H1 (cell line): ENCODE measurements at regions not wholly inside any gene's neighbourhood (a gene's known extent, or its start where the extent isn't known, plus 50 kb on each side); places are given as distances from the start of the nearest gene placed in this dataset.
"Not testable (repeated sequence)": the region's sequence is repeated elsewhere in the genome, so short reads cannot be mapped to it uniquely, and the experiment has no call there.

ENCODE experiments used
- ASH2L ChIP-seq: fragments of 200-600, 300-600 bp; sonication (generic); IDR thresholded peaks from one replicate; pipeline ENCODE4 v1.7.1; 2017; ENCODE audit warnings: low read length
- BACH1 ChIP-seq: IDR thresholded peaks from 2 replicates; pipeline ENCODE4 v1.6.1; 2012; ENCODE audit warnings: low read length, improper control_type of control experiment
- CTCF ChIP-seq, 3 experiments: IDR thresholded peaks; 1 replicate in 2 of 3; 2 replicates in 1 of 3; pipeline versions ENCODE4 v1.5.1 to v1.6.1; 2011; ENCODE audit warnings: low read length in 3 of 3, mild to moderate bottlenecking in 3 of 3, inconsistent platforms in 2 of 3, low read depth in 1 of 3, moderate library complexity in 1 of 3; ENCODE audit not compliant: insufficient read depth in 1 of 3; ENCODE audit errors: control extremely low read depth in 1 of 3
- HDAC6 ChIP-seq: IDR thresholded peaks from one replicate; pipeline ENCODE4 v1.7.1; 2012; ENCODE audit warnings: low read depth, mild to moderate bottlenecking, inconsistent platforms, low read length, moderate library complexity
- POLR2A ChIP-seq, 2 experiments: IDR thresholded peaks; 1 replicate in 1 of 2; 2 replicates in 1 of 2; pipeline ENCODE4 v1.6.1; 2011; ENCODE audit warnings: low read depth in 2 of 2, low read length in 2 of 2, mild to moderate bottlenecking in 2 of 2; ENCODE audit errors: control extremely low read depth in 1 of 2
- RFX5 ChIP-seq: IDR thresholded peaks from 2 replicates; pipeline ENCODE4 v1.6.1; 2011; ENCODE audit warnings: low read depth, low read length, improper control_type of control experiment, borderline replicate concordance
- SRF ChIP-seq: IDR thresholded peaks from 2 replicates; pipeline ENCODE4 v1.6.1; 2011; ENCODE audit warnings: mild to moderate bottlenecking, low read depth, low read length, moderate library complexity

GRCh38 chrX:44045106-44045505, 71.9 kb upstream of the NDP start:
- not testable (repeated sequence) for TF ChIP-seq CTCF (IDR thresholded peaks at IDR 0.05; ENCODE audit: control extremely low read depth in 1 of 3, insufficient read depth in 1 of 3, low read depth in 1 of 3, low read length in 3 of 3); SRF; POLR2A (IDR thresholded peaks at IDR 0.05; ENCODE audit: control extremely low read depth in 1 of 2, low read depth in 2 of 2, low read length in 2 of 2); RFX5; ASH2L; HDAC6; BACH1
